ENCODE measurements at regions not wholly inside any gene's neighbourhood (a gene's known extent, or its start where the extent isn't known, plus 50 kb on each side); places are given as distances from the start of the nearest gene placed in this dataset.
A peak's percentile ranks its signal among the peaks of the same experiment; 100 is the strongest.

- Mint-ChIP-seq H3K36me3 (peaks cover 12% of the 10 kb centered on the region), H3K27ac (no peak overlapping the region), H3K9me3 (peaks cover 22% of the 10 kb centered on the region), H3K4me3 (no peak overlapping the region), H3K27me3 (peaks cover 16% of the 10 kb centered on the region), H3K4me1 (no peaks in the 10 kb centered on the region)
- no peak for DNase-seq
Observed at GRCh38 chr6:170165471-170166117, 125.3 kb downstream of the DLL1 start.

DNA sequence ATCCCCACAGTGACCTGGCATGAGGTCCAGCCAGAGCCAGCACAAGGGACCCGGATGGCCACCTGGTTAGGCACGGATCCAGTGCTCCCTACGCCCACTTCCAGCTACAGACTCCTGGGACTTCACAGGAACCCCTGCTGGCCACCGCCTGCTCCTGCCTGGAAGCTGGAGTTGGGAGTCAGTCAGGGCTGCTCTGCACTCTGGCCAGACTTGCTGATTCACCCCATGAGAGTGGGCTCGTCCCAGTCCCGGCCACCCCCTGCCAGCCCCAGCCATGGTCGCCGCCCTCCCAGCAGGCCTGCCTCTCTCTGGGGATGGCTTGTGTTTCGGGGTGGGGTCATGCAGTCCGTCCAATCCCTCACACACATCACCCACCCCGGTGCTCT lies 125.8 kb downstream of the DLL1 start:
- Mint-ChIP-seq H3K27ac (no peak overlapping the region), H3K4me3 (no peak overlapping the region), H3K27me3 (peaks cover 16% of the 10 kb centered on the region), H3K36me3 (peaks cover 9% of the 10 kb centered on the region), H3K9me3 (peaks cover 19% of the 10 kb centered on the region), H3K4me1 (no peaks in the 10 kb centered on the region)
- no peak for DNase-seq

DNA sequence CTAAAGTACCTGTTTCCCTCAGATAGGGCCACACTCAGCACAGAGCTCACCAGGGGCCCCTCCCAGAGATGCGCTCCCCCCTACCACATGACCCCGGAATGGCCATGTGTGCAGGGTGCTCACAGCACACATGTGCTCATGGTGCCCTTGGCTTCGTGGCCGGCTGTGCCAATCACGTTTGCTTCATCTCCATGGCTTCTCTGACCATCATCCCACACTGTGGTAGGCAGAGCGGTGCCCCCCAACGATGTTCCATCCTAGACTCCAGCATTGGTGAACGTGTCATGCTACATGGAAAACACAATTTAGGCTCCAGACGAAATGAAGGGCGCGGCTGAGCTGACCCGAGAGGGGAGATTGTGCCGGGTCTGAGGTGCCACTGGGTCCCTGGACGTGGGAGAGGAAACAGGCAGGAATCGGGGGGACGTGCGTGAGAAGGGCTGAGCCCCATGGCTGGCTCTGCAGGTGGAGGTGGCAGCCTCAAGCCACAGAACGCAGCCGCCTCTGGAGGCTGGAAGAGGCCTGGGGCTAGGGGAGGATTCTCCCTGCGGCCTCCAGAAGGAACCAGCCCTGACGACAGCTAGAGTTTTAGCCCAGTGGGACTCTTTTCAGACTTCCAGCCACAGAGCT lies 126.5 kb downstream of the DLL1 start:
- H3K27ac Mint-ChIP-seq = no peak overlapping the region
- peaks cover 13% of the 10 kb centered on the region for H3K9me3 Mint-ChIP-seq
- no peaks in the 10 kb centered on the region for H3K4me1 Mint-ChIP-seq
- H3K4me3 Mint-ChIP-seq = no peak overlapping the region
- no peak for DNase-seq
- peaks cover 10% of the 10 kb centered on the region for H3K27me3 Mint-ChIP-seq
- peaks cover 4% of the 10 kb centered on the region for H3K36me3 Mint-ChIP-seq

- H3K4me3 Mint-ChIP-seq = no peak overlapping the region
- no peak overlapping the region for H3K27ac Mint-ChIP-seq
Observed at GRCh38 chr6:170163405-170164170, 127.3 kb downstream of the DLL1 start.

DNA sequence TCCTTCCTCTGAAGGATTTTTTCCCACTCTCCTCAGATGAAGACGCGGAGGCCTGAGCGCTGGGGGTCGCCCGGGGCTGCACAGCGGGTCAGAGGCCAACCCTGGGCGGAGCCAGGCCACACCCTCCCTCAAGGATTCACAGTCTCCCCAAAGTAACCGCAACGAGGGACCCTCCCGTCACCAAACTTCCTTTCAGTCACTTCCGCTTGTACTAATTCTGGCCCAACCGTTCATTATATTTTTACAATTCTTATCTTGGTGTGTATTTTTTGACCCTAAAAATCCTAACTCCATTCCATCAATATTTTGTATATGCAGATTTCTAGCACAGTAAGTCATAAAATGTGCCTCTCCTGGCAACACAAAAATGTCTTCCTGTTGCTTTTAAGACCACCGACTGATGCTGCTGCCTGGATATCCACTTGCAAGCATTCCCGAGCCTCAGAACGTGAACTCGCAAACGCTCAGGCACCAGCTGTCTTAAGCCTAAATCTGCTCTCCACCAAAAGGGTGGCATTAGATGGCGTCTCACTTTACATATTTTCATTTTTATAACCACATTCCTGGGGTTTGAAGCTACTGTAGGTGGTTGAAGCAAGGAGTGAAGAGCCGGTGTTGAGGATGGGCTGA lies 128.0 kb downstream of the DLL1 start:
- Mint-ChIP-seq H3K9me3 (no peaks in the 10 kb centered on the region), H3K4me3 (no peak overlapping the region), H3K27ac (no peak overlapping the region)

More at GRCh38 chr6:170163405-170164170, 127.3 kb downstream of the DLL1 start:
- H3K27me3 Mint-ChIP-seq = peaks cover 2% of the 10 kb centered on the region
- no peaks in the 10 kb centered on the region for H3K4me1 Mint-ChIP-seq
- H3K36me3 Mint-ChIP-seq = no peaks in the 10 kb centered on the region
- DNase-seq = no peak
- peaks cover 5% of the 10 kb centered on the region for H3K9me3 Mint-ChIP-seq

GRCh38 chr6:170162011-170162774 lies 128.7 kb downstream of the DLL1 start:
- no peak for DNase-seq
- no peaks in the 10 kb centered on the region for H3K27me3 Mint-ChIP-seq
- no peaks in the 10 kb centered on the region for H3K36me3 Mint-ChIP-seq
- no peaks in the 10 kb centered on the region for H3K9me3 Mint-ChIP-seq
- H3K4me3 Mint-ChIP-seq = no peak overlapping the region
- no peak overlapping the region for H3K27ac Mint-ChIP-seq
- no peaks in the 10 kb centered on the region for H3K4me1 Mint-ChIP-seq

More for the DNA sequence above, 128.0 kb downstream of the DLL1 start:
- no peaks in the 10 kb centered on the region for H3K36me3 Mint-ChIP-seq
- H3K4me1 Mint-ChIP-seq = no peaks in the 10 kb centered on the region
- DNase-seq = no peak
- H3K27me3 Mint-ChIP-seq = no peaks in the 10 kb centered on the region

- Mint-ChIP-seq H3K27me3 (no peaks in the 10 kb centered on the region), H3K36me3 (no peaks in the 10 kb centered on the region), H3K9me3 (no peaks in the 10 kb centered on the region), H3K4me3 (no peak overlapping the region), H3K4me1 (no peaks in the 10 kb centered on the region), H3K27ac (no peak overlapping the region)
- DNase-seq = no peak
Observed at GRCh38 chr6:170160628-170161611, 130.0 kb downstream of the DLL1 start.

DNA sequence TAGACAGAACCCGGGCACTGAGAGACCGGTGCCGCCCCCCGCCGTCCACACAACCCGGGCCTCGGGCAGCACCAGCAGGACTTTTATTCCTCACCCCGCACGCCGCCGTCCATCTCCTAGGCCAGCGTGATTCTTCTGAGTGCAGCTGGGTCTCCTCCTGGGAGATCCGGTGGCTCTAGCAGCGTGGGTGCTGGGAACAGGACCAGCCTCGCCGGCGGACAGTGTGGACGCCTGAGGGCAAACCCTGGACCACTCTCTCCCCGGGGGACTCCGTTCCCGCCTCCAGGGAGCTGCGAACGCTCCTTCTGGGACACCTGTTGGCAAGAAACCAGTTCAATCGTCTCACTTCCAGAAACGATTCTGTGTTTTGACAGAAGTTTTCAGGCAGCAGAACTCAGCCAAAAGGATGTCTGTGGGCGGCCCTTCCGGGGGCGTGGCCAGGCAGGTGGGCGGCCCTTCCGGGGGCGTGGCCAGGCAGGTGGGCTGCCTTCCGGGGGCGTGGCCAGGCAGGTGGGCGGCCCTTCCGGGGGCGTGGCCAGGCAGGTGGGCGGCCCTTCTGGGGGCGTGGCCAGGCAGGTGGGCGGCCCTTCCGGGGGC lies 130.7 kb downstream of the DLL1 start:
- H3K27ac Mint-ChIP-seq = no peak overlapping the region
- no peaks in the 10 kb centered on the region for H3K27me3 Mint-ChIP-seq
- no peaks in the 10 kb centered on the region for H3K4me1 Mint-ChIP-seq
- H3K4me3 Mint-ChIP-seq = no peak overlapping the region
- no peaks in the 10 kb centered on the region for H3K36me3 Mint-ChIP-seq
- H3K9me3 Mint-ChIP-seq = no peaks in the 10 kb centered on the region
- DNase-seq = peak; percentile 51

DNA sequence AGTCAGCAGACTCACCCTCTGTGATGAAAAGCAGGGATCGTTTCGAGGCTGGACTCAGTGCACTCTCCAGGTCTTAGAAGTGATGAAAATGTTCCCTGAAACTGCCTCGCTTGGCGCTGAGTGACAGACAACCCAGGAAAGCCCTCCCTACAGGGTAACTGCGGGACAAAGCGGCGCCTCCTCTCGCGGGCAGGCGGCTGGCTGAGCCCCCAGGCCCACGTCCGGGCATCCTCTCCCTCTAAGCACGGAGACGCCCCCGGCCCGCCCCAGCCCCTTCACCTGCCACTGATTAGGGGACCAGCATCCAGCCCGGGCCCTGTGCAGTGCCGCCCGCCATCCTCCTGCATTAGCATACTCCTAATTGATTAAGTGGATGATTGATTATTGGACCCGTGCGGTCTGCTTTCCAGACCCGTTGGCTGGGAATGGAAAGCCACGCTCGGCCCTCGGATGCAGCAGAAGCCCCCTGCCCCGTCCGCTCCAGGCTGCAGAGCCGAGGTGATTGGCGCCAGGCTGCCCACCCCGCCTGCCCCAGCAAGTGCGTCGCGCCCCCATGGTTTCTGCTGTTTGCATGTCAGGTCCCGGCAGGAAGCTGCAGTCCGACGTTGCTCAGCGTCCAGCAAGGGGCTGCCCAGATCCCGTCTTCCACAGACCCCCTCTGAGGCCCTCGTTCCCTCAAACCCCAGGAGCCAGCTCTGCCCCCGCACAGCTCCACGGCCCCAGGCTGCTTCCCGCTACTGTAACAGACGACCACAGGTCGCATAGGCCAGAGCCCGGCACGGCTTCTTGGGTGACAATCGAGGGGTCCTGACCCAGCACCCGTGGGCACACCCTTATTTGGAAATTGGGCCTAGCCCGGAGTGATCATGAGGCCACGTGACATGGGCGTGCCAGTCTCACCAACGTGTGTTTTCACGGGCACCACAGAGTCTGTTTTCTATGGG lies 131.6 kb downstream of the DLL1 start:
- Mint-ChIP-seq H3K9me3 (no peaks in the 10 kb centered on the region), H3K27me3 (no peaks in the 10 kb centered on the region), H3K36me3 (no peaks in the 10 kb centered on the region), H3K4me3 (no peak overlapping the region), H3K4me1 (no peaks in the 10 kb centered on the region), H3K27ac (no peak overlapping the region)
- DNase-seq = no peak

- no peaks in the 10 kb centered on the region for H3K27me3 Mint-ChIP-seq
- DNase-seq = no peak
Observed at GRCh38 chr6:170158296-170159021, 132.4 kb downstream of the DLL1 start.

DNA sequence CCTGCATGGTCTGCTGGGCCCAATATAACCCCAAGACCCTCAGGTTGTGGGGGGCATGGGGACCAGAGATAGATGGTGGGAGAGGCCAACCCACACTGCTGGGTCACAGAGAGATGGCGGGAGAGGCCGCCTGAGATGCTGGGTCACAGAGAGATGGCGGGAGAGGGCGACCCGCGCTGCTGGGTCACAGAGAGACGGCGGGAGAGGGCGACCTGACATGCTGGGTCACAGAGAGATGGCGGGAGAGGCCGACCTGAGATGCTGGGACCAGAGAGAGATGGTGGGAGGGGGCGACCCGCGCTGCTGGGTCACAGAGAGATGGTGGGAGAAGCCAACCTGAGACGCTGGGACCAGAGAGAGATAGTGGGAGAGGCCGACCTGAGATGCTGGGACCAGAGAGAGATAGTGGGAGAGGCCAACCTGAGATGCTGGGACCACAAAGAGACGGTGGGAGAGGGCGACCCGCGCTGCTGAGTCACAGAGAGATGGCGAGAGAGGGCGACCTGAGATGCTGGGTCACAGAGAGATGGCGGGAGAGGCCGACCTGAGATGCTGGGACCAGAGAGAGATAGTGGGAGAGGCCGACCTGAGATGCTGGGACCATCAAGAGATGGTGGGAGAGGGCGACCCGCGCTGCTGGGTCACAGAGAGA lies 133.2 kb downstream of the DLL1 start:
- Mint-ChIP-seq H3K27me3 (peaks cover 3% of the 10 kb centered on the region), H3K9me3 (no peaks in the 10 kb centered on the region), H3K4me3 (no peak overlapping the region), H3K36me3 (no peaks in the 10 kb centered on the region), H3K27ac (no peak overlapping the region), H3K4me1 (peaks cover 4% of the 10 kb centered on the region)
- no peak for DNase-seq

More at GRCh38 chr6:170158296-170159021, 132.4 kb downstream of the DLL1 start:
- Mint-ChIP-seq H3K36me3 (no peaks in the 10 kb centered on the region), H3K4me3 (no peak overlapping the region), H3K9me3 (no peaks in the 10 kb centered on the region), H3K4me1 (no peaks in the 10 kb centered on the region), H3K27ac (no peak overlapping the region)
